Adrenal gland (tissue), 9 donors: ENCODE measurements at regions not wholly inside any gene's neighbourhood (a gene's known extent, or its start where the extent isn't known, plus 50 kb on each side); places are given as distances from the start of the nearest gene placed in this dataset.

Experiments used
- DNase-seq, 7 donors: peaks; one replicate each; pipeline ENCODE4 v3.0.0-alpha.2; 2019 to 2020
- H3K27ac ChIP-seq, 5 donors: fragments of 200-600 bp; sonication (generic) in 4 of 5; 1 replicate in 3 of 5; 2 replicates in 2 of 5; pipeline versions ENCODE4 v1.5.1 to v1.8.0; 2016 to 2020; ENCODE audit warnings: mild to moderate bottlenecking in 1 of 5
- H3K27me3 ChIP-seq: fragments of 200-600 bp; 2 replicates; pipeline ENCODE4 v1.8.0; 2021
- H3K36me3 ChIP-seq, 2 donors: fragments of 200-600 bp; replicated peaks in 1 of 2; 1 replicate in 1 of 2; 2 replicates in 1 of 2; pipeline versions ENCODE4 v1.5.1 to v1.8.0; 2018 to 2022
- H3K4me1 ChIP-seq, 2 donors: fragments of 200-600 bp; replicated peaks in 1 of 2; 1 replicate in 1 of 2; 2 replicates in 1 of 2; pipeline versions ENCODE4 v1.5.1 to v1.8.0; 2018 to 2021
- H3K4me3 ChIP-seq, 4 donors: fragments of 200-600 bp; sonication (generic) in 3 of 4; one replicate each; pipeline ENCODE4 v1.5.1; 2016 to 2018
- H3K9me3 ChIP-seq, 3 donors: fragments of 200-600 bp; sonication (generic) in 1 of 3; replicated peaks in 1 of 3; 1 replicate in 2 of 3; 2 replicates in 1 of 3; pipeline versions ENCODE4 v1.5.1 to v1.8.0; 2016 to 2021
- POLR2A ChIP-seq, 2 donors: fragments of 450-650 bp; IDR thresholded peaks; one replicate each; pipeline ENCODE4 v1.6.1; 2017; ENCODE audit warnings: antibody characterized with exemption in 2 of 2, mild to moderate bottlenecking in 2 of 2, moderate library complexity in 1 of 2
- WGBS, 4 donors: extraction: QIAGEN DNeasy Blood & Tissue Kit in 2 of 4; methylation state at CpG; one replicate each; pipeline versions ENCODE4 v1.1.5 to v1.1.7; 2013 to 2017; 5-methylcytosine and 5-hydroxymethylcytosine counted together
- intact Hi-C, 2 donors: fragments of 100-400 bp; cut with DNase I; formaldehyde crosslinking; loops; one replicate each; pipeline versions ENCODE4 v1.14.1 to v1.15.0; 2022 to 2023
- TF ChIP-seq, protein P1 (sequence below), 6 experiments: fragments of 450-650 bp in 4 of 6; fragments of 200-600 bp in 2 of 6; sonication (generic) in 1 of 6; IDR thresholded peaks; 1 replicate in 5 of 6; 2 replicates in 1 of 6; pipeline versions ENCODE4 v1.5.1 to v1.8.0; 2016 to 2021; ENCODE audit warnings: antibody characterized with exemption in 6 of 6, mild to moderate bottlenecking in 2 of 6, moderate library complexity in 1 of 6
- donor health status: healthy with polysubstance abuse.
- donor health status: Bipolar disorder and iron deficiency.
- donor health status: DM: yes; HTN: yes; CAD: no.
- donor health status: DM: no; HTN: no; CAD: no.
- donor health status: DM: no; HTN: no; CAD: no.

DNA sequence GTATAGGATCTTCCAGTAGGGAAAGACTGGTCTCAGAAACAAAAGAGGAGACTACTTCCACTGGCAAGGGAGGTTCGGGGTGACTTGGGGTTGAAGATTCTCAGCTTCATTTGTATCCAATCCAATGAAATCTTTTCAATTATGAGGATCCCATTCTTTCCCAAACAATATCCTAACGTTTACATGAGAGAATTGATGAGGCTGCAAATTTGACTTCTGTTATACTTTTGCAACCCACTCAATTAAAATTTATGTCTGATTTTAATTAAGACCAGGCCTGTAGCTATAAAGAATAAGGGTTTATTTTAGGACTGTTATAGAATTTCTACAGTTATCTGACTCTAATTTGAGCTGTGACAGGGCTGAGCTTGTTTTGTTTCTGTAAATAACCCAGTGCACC, 251.5 kb downstream of the ANKRD7 start:
- no peaks in the 10 kb centered on the region for H3K9me3 ChIP-seq
- 55 to 72% (median 62%) methylated on average over 2 of the region's 2 CpGs for WGBS, 4 donors
- no peaks in the 10 kb centered on the region for H3K36me3 ChIP-seq
- DNase-seq = no peak
- no peaks in the 10 kb centered on the region for H3K27me3 ChIP-seq
- intact Hi-C loops = no loop called here
- H3K27ac ChIP-seq = no peak overlapping the region
- no peak overlapping the region for H3K4me3 ChIP-seq
- no peaks in the 10 kb centered on the region for H3K4me1 ChIP-seq
- TF ChIP-seq POLR2A (IDR thresholded peaks at IDR 0.05) = no peak
- TF ChIP-seq, protein P1, sequence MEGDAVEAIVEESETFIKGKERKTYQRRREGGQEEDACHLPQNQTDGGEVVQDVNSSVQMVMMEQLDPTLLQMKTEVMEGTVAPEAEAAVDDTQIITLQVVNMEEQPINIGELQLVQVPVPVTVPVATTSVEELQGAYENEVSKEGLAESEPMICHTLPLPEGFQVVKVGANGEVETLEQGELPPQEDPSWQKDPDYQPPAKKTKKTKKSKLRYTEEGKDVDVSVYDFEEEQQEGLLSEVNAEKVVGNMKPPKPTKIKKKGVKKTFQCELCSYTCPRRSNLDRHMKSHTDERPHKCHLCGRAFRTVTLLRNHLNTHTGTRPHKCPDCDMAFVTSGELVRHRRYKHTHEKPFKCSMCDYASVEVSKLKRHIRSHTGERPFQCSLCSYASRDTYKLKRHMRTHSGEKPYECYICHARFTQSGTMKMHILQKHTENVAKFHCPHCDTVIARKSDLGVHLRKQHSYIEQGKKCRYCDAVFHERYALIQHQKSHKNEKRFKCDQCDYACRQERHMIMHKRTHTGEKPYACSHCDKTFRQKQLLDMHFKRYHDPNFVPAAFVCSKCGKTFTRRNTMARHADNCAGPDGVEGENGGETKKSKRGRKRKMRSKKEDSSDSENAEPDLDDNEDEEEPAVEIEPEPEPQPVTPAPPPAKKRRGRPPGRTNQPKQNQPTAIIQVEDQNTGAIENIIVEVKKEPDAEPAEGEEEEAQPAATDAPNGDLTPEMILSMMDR (IDR thresholded peaks at IDR 0.05) = no peak

DNA sequence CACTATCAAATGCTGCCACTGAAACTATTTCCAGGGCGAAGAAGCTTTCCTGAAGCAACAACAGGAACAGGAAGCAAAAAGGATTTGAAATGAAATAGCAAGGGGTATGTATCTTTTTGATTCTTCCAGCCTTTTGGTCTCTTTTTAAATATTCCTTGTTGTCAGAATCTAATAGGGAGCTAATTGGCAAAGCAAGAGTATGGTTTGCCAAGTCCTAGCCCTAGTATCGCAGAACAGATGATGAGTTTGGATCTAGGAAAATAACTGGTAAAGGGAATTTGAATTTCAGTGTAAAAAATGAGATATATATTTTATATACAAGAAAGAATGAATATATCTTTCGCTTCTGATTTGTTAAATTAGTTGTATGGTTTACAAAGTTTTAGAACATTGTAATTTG, 252.5 kb downstream of the ANKRD7 start:
- 69 to 80% (median 79%) methylated on average over 3 of the region's 3 CpGs for WGBS, 4 donors
- H3K27ac ChIP-seq = no peak overlapping the region
- no peaks in the 10 kb centered on the region for H3K27me3 ChIP-seq
- DNase-seq = no peak
- H3K36me3 ChIP-seq = no peaks in the 10 kb centered on the region
- H3K4me1 ChIP-seq = no peaks in the 10 kb centered on the region
- H3K4me3 ChIP-seq = no peak overlapping the region
- H3K9me3 ChIP-seq = no peaks in the 10 kb centered on the region
- intact Hi-C loops = no loop called here
- TF ChIP-seq, protein P1 (IDR thresholded peaks at IDR 0.05) = no peak
- no peak for TF ChIP-seq POLR2A (IDR thresholded peaks at IDR 0.05)

DNA sequence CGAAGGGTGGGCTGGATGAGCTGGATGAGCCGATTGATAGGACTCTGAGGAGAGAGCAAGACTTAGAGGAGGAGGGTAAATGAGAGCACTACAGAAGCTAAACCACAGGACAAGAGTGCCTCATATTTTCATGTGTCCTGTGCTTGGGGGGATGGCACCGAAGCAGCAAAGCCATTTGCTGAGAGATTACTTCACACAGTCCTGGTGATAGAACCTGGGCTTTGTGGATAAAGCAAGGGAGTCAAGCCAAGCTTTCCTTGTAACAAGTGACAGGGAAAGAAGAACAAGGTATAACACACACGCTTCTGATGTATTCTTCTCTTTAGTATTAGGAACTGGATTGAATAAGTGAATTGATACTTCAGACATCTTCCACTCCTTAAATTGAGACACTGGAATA, 253.7 kb downstream of the ANKRD7 start:
- DNase-seq = no peak
- Histone ChIP-seq H3K27me3 (no peaks in the 10 kb centered on the region), H3K9me3 (no peaks in the 10 kb centered on the region), H3K4me1 (no peaks in the 10 kb centered on the region), H3K36me3 (no peaks in the 10 kb centered on the region), H3K27ac (no peak overlapping the region), H3K4me3 (no peak overlapping the region)
- WGBS, 4 donors = 72 to 86% (median 79%) methylated on average over 4 of the region's 4 CpGs
- TF ChIP-seq POLR2A (IDR thresholded peaks at IDR 0.05) = no peak
- TF ChIP-seq, protein P1 (IDR thresholded peaks at IDR 0.05) = no peak
- intact Hi-C loops = no loop called here

DNA sequence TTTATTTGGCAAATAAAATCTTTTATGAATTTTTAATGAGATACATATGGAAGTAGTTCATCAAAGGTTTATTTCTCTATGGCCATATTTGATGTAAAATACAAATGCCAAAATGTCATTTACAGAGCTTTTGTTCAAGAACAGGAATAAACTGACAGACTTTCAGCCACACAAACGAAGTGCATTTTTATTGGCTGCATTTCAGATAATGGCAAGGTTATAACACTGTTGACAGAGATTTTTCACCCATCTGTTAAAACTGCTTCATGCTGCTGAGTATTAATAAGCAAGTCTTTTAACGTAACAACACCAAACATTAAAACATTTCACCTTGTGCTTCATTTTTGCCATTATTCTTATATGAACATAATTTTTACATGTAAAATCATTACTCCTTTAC, 254.4 kb downstream of the ANKRD7 start:
- DNase-seq = no peak
- TF ChIP-seq POLR2A (IDR thresholded peaks at IDR 0.05) = no peak
- TF ChIP-seq, protein P1 (IDR thresholded peaks at IDR 0.05) = no peak
- intact Hi-C loops = no loop called here
- Histone ChIP-seq H3K4me3 (no peak overlapping the region), H3K4me1 (no peaks in the 10 kb centered on the region), H3K27ac (no peak overlapping the region), H3K9me3 (no peaks in the 10 kb centered on the region), H3K27me3 (no peaks in the 10 kb centered on the region), H3K36me3 (no peaks in the 10 kb centered on the region)
- WGBS, 4 donors = 46 to 54% (median 52%) methylated on average over 2 of the region's 2 CpGs
